Sigmoid colon (tissue), 6 donors: ENCODE measurements at regions not wholly inside any gene's neighbourhood (a gene's known extent, or its start where the extent isn't known, plus 50 kb on each side); places are given as distances from the start of the nearest gene placed in this dataset.
"Not testable (repeated sequence)": the region's sequence is repeated elsewhere in the genome, so short reads cannot be mapped to it uniquely, and the experiment has no call there.

ENCODE experiments used
- DNase-seq: peaks from one replicate; pipeline ENCODE4 v3.0.0-alpha.2; 2019
- H3K27ac ChIP-seq, 4 donors: fragments of 200-600 bp; sonication (generic); one replicate each; pipeline ENCODE4 v1.5.1; 2016 to 2019; ENCODE audit warnings: mild to moderate bottlenecking in 1 of 4
- H3K27me3 ChIP-seq, 3 donors: fragments of 200-600 bp; sonication (generic); one replicate each; pipeline ENCODE4 v1.5.1; 2019; ENCODE audit warnings: mild to moderate bottlenecking in 1 of 3
- H3K36me3 ChIP-seq, 4 donors: fragments of 200-600 bp; sonication (generic); one replicate each; pipeline ENCODE4 v1.5.1; 2016 to 2019
- H3K4me1 ChIP-seq, 4 donors: fragments of 200-600 bp; sonication (generic); one replicate each; pipeline ENCODE4 v1.5.1; 2017 to 2019
- H3K4me3 ChIP-seq, 4 donors: fragments of 200-600 bp; sonication (generic); one replicate each; pipeline ENCODE4 v1.5.1; 2017 to 2019; ENCODE audit warnings: mild to moderate bottlenecking in 2 of 4, moderate library complexity in 1 of 4
- H3K9me3 ChIP-seq, 4 donors: fragments of 200-600 bp in 3 of 4; sonication (generic) in 3 of 4; one replicate each; pipeline versions ENCODE4 v1.5.1 to v1.6.1; 2013 to 2019
- EP300 ChIP-seq, 4 donors: sonication (generic); formaldehyde crosslinking; IDR thresholded peaks; one replicate each; pipeline ENCODE4 v1.6.1; 2017; ENCODE audit warnings: antibody characterized with exemption in 4 of 4
- POLR2A ChIP-seq, 2 donors: fragments of 450-650 bp; IDR thresholded peaks; one replicate each; pipeline ENCODE4 v1.6.1; 2016; ENCODE audit warnings: antibody characterized with exemption in 2 of 2, mild to moderate bottlenecking in 2 of 2, moderate library complexity in 2 of 2
- POLR2AphosphoS5 ChIP-seq, 4 donors: sonication (generic); formaldehyde crosslinking; IDR thresholded peaks; one replicate each; pipeline ENCODE4 v1.6.1; 2017; ENCODE audit warnings: antibody characterized with exemption in 4 of 4
- WGBS, 2 donors: extraction: QIAGEN DNeasy Blood & Tissue Kit; methylation state at CpG; one replicate each; pipeline ENCODE4 v1.1.7; 2013; 5-methylcytosine and 5-hydroxymethylcytosine counted together
- intact Hi-C: fragments of 100-400 bp; cut with DNase I; formaldehyde crosslinking; loops from one replicate; pipeline ENCODE4 v1.15.1; 2023
- TF ChIP-seq, protein P1 (sequence below), 4 experiments: fragments of 450-650 bp in 3 of 4; fragments of 200-600 bp in 1 of 4; IDR thresholded peaks; one replicate each; pipeline ENCODE4 v1.5.1; 2016 to 2019; ENCODE audit warnings: antibody characterized with exemption in 4 of 4, mild to moderate bottlenecking in 3 of 4, moderate library complexity in 2 of 4
- donor health status: healthy with polysubstance abuse.
- donor health status: healthy.

DNA sequence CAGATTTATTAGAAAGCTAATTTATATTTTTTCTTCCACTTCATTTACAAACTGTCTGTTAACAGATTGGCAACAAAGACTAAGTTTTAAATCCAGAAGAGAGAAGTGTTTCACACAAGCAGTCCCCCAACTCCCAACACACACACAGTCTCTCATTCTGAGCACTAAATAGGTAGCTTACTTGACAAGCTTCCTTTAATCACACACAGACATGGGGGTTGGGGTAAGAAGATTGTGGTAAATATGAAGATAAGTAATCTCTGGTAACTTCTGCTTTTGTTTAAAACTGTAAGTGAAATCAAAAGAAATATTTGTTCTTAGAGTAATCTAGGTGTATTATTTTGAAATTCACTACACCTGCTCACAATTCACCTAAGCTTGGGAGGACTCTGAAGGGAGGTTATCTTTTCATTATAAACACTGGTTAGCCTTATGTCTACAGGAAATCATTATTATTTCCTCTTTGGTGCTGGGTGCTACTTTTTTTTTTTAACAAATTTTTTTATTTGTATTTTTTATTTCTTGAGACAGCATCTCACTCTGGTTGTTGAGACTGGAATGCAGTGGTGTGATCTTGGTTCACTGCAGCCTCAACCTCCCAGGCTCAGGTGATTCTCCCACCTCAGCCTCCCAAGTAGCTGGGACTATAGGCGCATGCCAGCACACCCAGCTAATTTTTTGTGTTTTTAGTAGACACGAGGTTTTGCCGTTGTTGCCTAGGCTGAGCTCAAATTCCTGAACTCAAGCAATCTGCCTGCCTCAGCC is 82.1 kb upstream of the ATP12A start:
- 64 to 78% methylated on average over 3 of the region's 3 CpGs for WGBS, 2 donors
- intact Hi-C loops = loop anchor here (5.0 kb wide), 1 partner anchor 354 kb away; no protein-coding TSS in a partner anchor
- H3K27ac ChIP-seq, H3K9me3 ChIP-seq, H3K4me3 ChIP-seq, H3K27me3 ChIP-seq, H3K4me1 ChIP-seq, H3K36me3 ChIP-seq, DNase-seq: not testable (repeated sequence)

DNA sequence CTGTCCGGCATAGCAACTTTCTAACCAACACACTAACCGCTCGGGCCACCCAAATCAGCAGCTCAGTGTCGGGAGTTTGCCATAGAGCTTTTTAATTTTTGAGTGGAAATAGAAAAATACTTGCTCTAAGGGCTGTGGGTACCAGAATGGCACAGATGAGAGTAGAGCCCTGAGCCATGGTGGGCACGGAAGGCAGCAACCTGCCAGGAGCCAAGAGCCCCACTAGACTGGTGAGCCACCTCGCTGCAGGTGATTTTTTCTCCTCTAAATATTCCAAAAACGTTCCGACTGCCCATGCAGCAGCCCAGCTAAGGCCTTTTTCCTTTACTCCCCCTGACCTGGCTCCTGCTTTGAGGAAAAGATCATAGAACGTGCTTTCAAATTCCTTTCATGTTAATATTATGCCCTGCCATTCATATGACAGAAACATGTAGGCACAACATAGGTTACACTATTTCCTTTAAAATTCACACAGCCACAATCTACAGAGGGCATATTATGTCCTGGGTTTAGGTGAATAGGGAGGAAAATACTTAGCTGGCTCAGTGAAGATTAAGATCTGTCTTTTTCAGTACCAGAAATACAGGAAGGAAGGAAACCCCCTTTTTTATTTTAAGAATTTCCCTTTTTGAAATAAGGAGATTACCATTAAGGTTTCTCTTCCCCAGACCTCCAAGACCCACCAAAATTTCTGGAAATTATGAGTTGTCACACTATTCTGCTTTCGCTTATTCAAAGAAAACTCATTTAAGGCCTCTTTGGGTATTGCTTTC is 81.0 kb upstream of the ATP12A start:
- DNase-seq, H3K9me3 ChIP-seq, H3K27me3 ChIP-seq, H3K36me3 ChIP-seq, H3K4me1 ChIP-seq, H3K27ac ChIP-seq, H3K4me3 ChIP-seq: not testable (repeated sequence)
- intact Hi-C loops = loop anchor here (5.0 kb wide), 1 partner anchor 353 kb away; no protein-coding TSS in a partner anchor
- WGBS, 2 donors = 86 to 91% methylated on average over 10 of the region's 10 CpGs

DNA sequence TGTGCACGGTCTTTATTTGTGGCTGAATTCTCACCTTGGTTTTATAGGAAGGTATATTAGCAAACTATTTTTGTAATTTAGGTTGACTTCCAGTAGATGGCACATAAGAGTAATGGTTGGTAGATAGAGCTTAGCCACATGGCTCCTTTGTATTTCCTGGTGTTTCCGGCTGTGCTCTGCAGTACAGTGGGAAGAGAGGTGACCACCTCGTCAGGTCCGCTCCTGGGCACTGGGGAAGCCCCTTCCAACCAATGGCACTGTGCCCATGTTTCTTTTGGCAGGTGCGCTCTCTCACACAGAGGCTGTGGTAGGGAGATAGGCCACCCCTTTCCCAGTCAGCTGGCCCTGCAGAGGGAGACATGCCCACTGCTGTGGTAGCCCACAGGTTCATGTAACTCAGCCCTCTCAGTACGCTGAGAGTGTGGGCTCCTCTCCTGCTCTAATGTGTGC is 74.3 kb upstream of the ATP12A start:
- no peak for TF ChIP-seq POLR2AphosphoS5 (IDR thresholded peaks at IDR 0.05)
- TF ChIP-seq POLR2A (IDR thresholded peaks at IDR 0.05) = no peak
- no peak for TF ChIP-seq EP300 (IDR thresholded peaks at IDR 0.05)
- TF ChIP-seq, protein P1, sequence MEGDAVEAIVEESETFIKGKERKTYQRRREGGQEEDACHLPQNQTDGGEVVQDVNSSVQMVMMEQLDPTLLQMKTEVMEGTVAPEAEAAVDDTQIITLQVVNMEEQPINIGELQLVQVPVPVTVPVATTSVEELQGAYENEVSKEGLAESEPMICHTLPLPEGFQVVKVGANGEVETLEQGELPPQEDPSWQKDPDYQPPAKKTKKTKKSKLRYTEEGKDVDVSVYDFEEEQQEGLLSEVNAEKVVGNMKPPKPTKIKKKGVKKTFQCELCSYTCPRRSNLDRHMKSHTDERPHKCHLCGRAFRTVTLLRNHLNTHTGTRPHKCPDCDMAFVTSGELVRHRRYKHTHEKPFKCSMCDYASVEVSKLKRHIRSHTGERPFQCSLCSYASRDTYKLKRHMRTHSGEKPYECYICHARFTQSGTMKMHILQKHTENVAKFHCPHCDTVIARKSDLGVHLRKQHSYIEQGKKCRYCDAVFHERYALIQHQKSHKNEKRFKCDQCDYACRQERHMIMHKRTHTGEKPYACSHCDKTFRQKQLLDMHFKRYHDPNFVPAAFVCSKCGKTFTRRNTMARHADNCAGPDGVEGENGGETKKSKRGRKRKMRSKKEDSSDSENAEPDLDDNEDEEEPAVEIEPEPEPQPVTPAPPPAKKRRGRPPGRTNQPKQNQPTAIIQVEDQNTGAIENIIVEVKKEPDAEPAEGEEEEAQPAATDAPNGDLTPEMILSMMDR (IDR thresholded peaks at IDR 0.05) = no peak
- intact Hi-C loops = no loop called here
- 97 to 98% methylated on average over 6 of the region's 6 CpGs for WGBS, 2 donors

DNA sequence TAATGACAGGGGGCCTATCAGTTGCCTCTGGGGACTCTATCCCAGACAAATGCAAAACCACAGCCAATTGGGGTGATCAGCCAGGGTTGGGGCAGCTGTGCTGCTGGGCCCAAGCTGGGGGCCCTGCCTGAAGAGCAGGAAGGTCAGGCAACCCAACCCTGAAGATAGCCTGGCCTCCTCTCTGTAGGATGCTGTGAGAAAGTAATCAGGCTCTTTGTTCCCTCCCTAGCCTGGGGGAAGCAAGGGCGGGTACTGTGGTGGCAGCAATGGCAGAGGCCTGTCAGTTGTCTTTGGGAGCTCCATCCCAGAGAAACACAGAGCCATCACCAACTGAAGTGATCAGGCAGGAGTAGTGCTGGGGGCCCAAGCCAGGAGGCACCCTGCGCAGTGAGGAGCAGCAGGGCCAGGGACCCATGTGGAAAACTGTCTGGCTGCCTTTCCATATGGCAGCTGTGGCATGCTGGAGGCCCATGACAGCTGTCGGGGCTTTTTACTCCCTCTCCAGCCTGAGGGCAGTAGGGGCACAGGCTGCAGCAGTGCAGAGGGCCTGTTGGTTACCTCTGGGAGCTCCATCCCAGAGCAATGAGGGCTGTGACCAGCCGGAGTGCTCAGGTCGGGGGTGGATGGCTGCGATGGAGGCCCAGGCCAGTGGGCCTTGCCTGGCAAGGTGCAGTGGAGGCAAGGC is 73.6 kb upstream of the ATP12A start:
- peaks cover 0 to 3% (median 1%) of the 10 kb centered on the region in 4 donors for H3K9me3 ChIP-seq
- no peak overlapping the region for H3K4me3 ChIP-seq
- H3K4me1 ChIP-seq = no peaks in the 10 kb centered on the region
- intact Hi-C loops = no loop called here
- no peak for DNase-seq
- TF ChIP-seq POLR2A (IDR thresholded peaks at IDR 0.05) (no peak), POLR2AphosphoS5 (IDR thresholded peaks at IDR 0.05) (no peak), EP300 (IDR thresholded peaks at IDR 0.05) (no peak)
- TF ChIP-seq, protein P1 (IDR thresholded peaks at IDR 0.05) = no peak
- no peaks in the 10 kb centered on the region for H3K36me3 ChIP-seq
- H3K27ac ChIP-seq = no peak overlapping the region
- no peaks in the 10 kb centered on the region for H3K27me3 ChIP-seq
- WGBS, 2 donors = 95 to 96% methylated on average over 6 of the region's 6 CpGs

More for the DNA sequence above, 74.3 kb upstream of the ATP12A start:
- Histone ChIP-seq H3K36me3 (no peaks in the 10 kb centered on the region), H3K27ac (no peak overlapping the region), H3K4me3 (no peak overlapping the region), H3K9me3 (peaks cover 0 to 3% (median 1%) of the 10 kb centered on the region in 4 donors), H3K4me1 (no peaks in the 10 kb centered on the region), H3K27me3 (no peaks in the 10 kb centered on the region)
- DNase-seq = no peak

DNA sequence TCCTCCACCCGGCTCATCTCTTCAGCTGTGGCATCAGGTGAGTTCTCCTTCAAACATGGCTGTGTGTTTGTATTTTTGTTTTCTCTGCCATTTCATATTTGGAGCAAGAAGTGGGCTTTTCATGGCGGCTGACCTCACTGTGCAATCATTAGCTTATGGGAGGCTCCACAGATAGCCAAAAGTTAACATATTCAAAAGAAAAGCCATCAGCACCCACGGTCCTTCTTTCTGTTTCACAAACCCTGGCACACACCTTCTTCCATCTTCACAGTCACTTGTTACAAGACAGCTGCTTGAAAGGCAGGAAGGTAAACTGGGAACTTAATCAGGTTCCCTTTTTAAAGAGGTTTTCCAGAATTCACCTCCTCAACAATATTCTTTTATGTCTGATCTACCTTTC is 69.3 kb upstream of the ATP12A start:
- Histone ChIP-seq H3K27me3 (no peaks in the 10 kb centered on the region), H3K36me3 (no peaks in the 10 kb centered on the region), H3K4me1 (no peaks in the 10 kb centered on the region), H3K27ac (no peak overlapping the region), H3K9me3 (no peaks in the 10 kb centered on the region), H3K4me3 (no peak overlapping the region)
- DNase-seq = no peak
- TF ChIP-seq POLR2A (IDR thresholded peaks at IDR 0.05) (no peak), EP300 (IDR thresholded peaks at IDR 0.05) (no peak), POLR2AphosphoS5 (IDR thresholded peaks at IDR 0.05) (no peak)
- TF ChIP-seq, protein P1 (IDR thresholded peaks at IDR 0.05) = no peak
- intact Hi-C loops = no loop called here
- 84 to 88% methylated on average over 3 of the region's 3 CpGs for WGBS, 2 donors
